Ovary (tissue), 7 donors: ENCODE measurements at regions not wholly inside any gene's neighbourhood (a gene's known extent, or its start where the extent isn't known, plus 50 kb on each side); places are given as distances from the start of the nearest gene placed in this dataset.

Source experiments
- DNase-seq, 5 donors: peaks; one replicate each; pipeline ENCODE4 v3.0.0-alpha.2; 2019 to 2020
- H3K27ac ChIP-seq, 2 donors: fragments of 200-600 bp; one replicate each; pipeline versions ENCODE4 v1.5.1 to v1.8.0; 2019 to 2022
- H3K27me3 ChIP-seq: fragments of 200-600 bp; one replicate; pipeline ENCODE4 v1.8.0; 2022
- H3K36me3 ChIP-seq: fragments of 200-600 bp; sonication (generic); one replicate; pipeline ENCODE4 v1.5.1; 2019
- H3K4me1 ChIP-seq: one replicate; pipeline ENCODE4 v1.8.1; 2013; ENCODE audit warnings: mild to moderate bottlenecking, moderate library complexity; ENCODE audit not compliant: insufficient read depth
- H3K4me3 ChIP-seq: fragments of 200-600 bp; sonication (generic); one replicate; pipeline ENCODE4 v1.5.1; 2017
- H3K9me3 ChIP-seq, 2 donors: fragments of 200-600 bp in 1 of 2; sonication (generic) in 1 of 2; one replicate each; pipeline versions ENCODE4 v1.5.1 to v1.8.1; 2013 to 2019; ENCODE audit warnings: mild to moderate bottlenecking in 1 of 2, moderate library complexity in 1 of 2
- CTCF ChIP-seq, 3 donors: fragments of 450-650 bp in 2 of 3; fragments of 200-600 bp in 1 of 3; IDR thresholded peaks; one replicate each; pipeline versions ENCODE4 v1.5.1 to v1.8.0; 2016 to 2022; ENCODE audit warnings: antibody characterized with exemption in 3 of 3, mild to moderate bottlenecking in 1 of 3
- EP300 ChIP-seq: sonication (generic); formaldehyde crosslinking; IDR thresholded peaks from one replicate; pipeline ENCODE4 v1.6.1; 2017; ENCODE audit warnings: antibody characterized with exemption
- POLR2A ChIP-seq: fragments of 450-650 bp; IDR thresholded peaks from one replicate; pipeline ENCODE4 v1.6.1; 2017; ENCODE audit warnings: antibody characterized with exemption, mild to moderate bottlenecking, moderate library complexity
- WGBS, 3 donors: extraction: QIAGEN DNeasy Blood & Tissue Kit in 1 of 3; methylation state at CpG; one replicate each; pipeline versions ENCODE4 v1.1.5 to v1.1.7; 2013 to 2017; 5-methylcytosine and 5-hydroxymethylcytosine counted together
- intact Hi-C, 4 donors: fragments of 100-400 bp; cut with DNase I; formaldehyde crosslinking; loops; one replicate each; pipeline versions ENCODE4 v1.11.0 to v1.15.1; 2022 to 2023
- donor health status: DM: no; HTN: no; CAD: no; lungs with moderate emphysema.
- donor health status: DM: no; HTN: no; CAD: no.
- donor health status: Bipolar disorder and iron deficiency.
- donor health status: DM: no; HTN: no; CAD: no.
- donor health status: DM: yes; HTN: yes; CAD: no.

- 86 to 89% (median 87%) methylated on average over 17 of the region's 17 CpGs for WGBS, 3 donors
- TF ChIP-seq POLR2A, result no peak
- no peak for TF ChIP-seq EP300
- TF ChIP-seq CTCF (IDR thresholded peaks at IDR 0.05), result no peak
- Histone ChIP-seq H3K36me3 (no peaks in the 10 kb centered on the region), H3K9me3 (no peaks in the 10 kb centered on the region), H3K27me3 (no peaks in the 10 kb centered on the region), H3K27ac (no peak overlapping the region), H3K4me3 (no peak overlapping the region), H3K4me1 (peaks cover under 1% of the 10 kb centered on the region)
- DNase-seq, result no peak
- intact Hi-C loops, result loop anchor here in 1 of 4 donors (5.0 kb wide), 1 partner anchor 87 kb away; no protein-coding TSS in a partner anchor
Observed at GRCh38 chr9:96085491-96086143, 210.1 kb downstream of the ERCC6L2 start.

GRCh38 chr9:96084331-96084734 lies 208.8 kb downstream of the ERCC6L2 start:
- DNase-seq, result no peak
- Histone ChIP-seq H3K36me3 (no peaks in the 10 kb centered on the region), H3K4me3 (no peak overlapping the region), H3K27me3 (no peaks in the 10 kb centered on the region), H3K9me3 (no peaks in the 10 kb centered on the region), H3K27ac (no peak overlapping the region), H3K4me1 (peaks cover 2% of the 10 kb centered on the region)
- no peak for TF ChIP-seq EP300
- no peak for TF ChIP-seq CTCF (IDR thresholded peaks at IDR 0.05)
- no peak for TF ChIP-seq POLR2A
- 84 to 91% (median 86%) methylated on average over 4 of the region's 4 CpGs for WGBS, 3 donors
- intact Hi-C loops, result no loop called here

- Histone ChIP-seq H3K27ac (no peak overlapping the region), H3K4me1 (peaks cover 7% of the 10 kb centered on the region), H3K27me3 (no peaks in the 10 kb centered on the region), H3K9me3 (no peaks in the 10 kb centered on the region), H3K36me3 (no peaks in the 10 kb centered on the region), H3K4me3 (no peak overlapping the region)
- DNase-seq, result no peak
- intact Hi-C loops, result no loop called here
- WGBS, 3 donors, result 95 to 96% (median 96%) methylated on average over 15 of the region's 15 CpGs
- no peak for TF ChIP-seq EP300
- TF ChIP-seq POLR2A, result no peak
- no peak for TF ChIP-seq CTCF (IDR thresholded peaks at IDR 0.05)
Observed at GRCh38 chr9:96082516-96083232, 207.2 kb downstream of the ERCC6L2 start.

GRCh38 chr9:96080364-96080763 lies 204.9 kb downstream of the ERCC6L2 start:
- DNase-seq, result no peak
- intact Hi-C loops, result no loop called here
- no peaks in the 10 kb centered on the region for H3K9me3 ChIP-seq
- peaks cover 7% of the 10 kb centered on the region for H3K4me1 ChIP-seq
- H3K36me3 ChIP-seq, result no peaks in the 10 kb centered on the region
- H3K27me3 ChIP-seq, result no peaks in the 10 kb centered on the region
- TF ChIP-seq CTCF (IDR thresholded peaks at IDR 0.05) (no peak), EP300 (no peak), POLR2A (no peak)
- WGBS, 3 donors, result 36 to 47% (median 41%) methylated on average over 8 of the region's 8 CpGs
- H3K27ac ChIP-seq, result no peak overlapping the region
- H3K4me3 ChIP-seq, result no peak overlapping the region
